ENCODE measurements at regions not wholly inside any gene's neighbourhood (a gene's known extent, or its start where the extent isn't known, plus 50 kb on each side); places are given as distances from the start of the nearest gene placed in this dataset.

DNA sequence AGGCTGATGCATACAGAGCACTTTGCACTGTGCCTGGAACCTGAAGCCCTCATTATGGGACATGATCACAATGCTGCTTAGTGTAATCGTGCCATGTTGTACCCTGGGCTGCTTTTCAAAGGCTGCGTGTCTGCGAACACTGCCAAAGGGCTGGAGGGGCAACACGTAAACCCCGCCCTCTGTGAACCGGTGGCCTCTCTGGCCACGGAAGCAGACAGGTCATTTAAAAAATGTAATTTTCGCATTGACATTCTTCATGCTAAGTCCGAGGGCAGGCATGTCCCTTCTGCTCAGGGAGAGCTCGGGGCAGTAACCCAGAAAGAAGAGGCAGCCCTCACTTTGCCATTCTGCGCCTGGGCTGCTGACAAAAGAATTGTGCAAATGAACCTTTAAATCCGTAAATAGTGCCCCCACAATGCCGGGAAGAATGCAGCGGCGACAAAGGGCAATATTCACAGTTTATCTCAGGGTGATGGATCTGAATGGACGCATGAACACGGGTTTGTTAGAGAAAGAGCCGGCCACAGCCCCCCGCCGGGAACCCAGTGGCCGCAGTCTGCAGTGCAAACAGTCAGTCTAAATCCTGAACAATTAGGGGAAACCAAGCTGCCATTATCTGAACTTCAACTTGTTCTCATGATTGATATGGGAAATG is 226.1 kb downstream of the MYCN start:
- no peak for DNase-seq

GRCh38 chr2:16165518-16166326 is 225.4 kb downstream of the MYCN start:
- no peak for DNase-seq

- DNase-seq: no peak
Observed at GRCh38 chr2:16162491-16163040, 222.2 kb downstream of the MYCN start.

- DNase-seq: no peak
Observed at GRCh38 chr2:16161768-16162490, 221.6 kb downstream of the MYCN start.

DNA sequence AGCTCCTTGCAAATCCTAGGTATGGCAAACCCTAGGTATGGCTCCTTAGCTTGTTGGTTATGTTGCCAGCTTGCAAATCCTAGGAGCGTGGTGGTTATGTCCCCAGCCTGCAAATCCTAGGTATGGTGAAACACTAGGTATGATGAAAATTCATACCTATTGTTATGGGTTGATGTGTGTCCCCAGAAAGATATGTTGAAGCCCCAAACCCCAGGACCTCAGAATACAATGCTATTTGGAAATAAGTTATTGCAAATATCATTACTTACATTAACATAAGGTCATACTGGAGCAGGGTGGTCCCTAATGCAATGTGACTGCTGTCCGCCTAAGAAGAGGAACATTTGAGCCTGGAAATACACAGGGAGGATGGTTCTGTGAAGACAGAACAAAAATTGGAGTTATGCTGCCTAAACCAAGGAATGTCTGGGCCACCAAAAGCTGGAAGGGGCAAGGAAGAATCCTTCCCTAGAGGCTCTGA is 220.8 kb downstream of the MYCN start:
- no peak for DNase-seq

DNA sequence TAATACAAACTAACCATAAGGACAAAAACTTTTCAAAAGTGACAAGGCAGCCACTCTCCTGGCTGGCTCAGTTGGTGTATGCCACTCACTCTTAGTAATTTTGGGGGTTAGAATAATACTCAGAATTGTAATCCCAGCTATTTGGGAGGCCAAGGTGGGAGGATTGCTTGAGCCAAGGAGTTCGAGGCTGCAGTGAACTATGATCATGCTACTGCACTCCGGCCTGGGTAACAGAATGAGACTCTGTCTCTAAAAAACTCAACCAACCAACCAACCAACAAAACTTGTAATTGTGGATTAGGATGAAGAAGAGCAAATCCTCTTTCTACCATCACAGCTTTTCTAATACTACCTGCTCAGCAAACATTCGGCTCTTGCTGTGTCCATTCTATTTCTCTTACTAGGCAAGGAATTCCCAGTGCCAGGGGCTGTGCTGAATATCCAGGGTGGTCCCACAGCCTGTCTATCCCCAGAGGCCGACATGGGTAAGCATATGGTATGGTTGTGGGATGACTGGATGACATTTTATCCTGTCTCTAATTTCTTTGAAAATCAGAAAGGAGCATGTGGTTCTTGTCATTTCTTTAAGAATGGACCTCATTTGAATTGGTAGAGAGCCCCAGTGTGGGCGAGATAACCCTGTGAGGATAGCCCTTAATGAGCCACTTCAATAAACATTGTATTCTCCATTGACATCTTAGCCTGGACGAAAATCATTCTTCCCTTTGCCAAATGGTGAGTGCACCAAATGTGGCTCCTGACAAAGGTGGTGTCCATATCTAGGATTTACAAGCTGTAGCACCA is 220.1 kb downstream of the MYCN start:
- no peak for DNase-seq

- no peak for DNase-seq
Observed at GRCh38 chr2:16156411-16156810, 216.1 kb downstream of the MYCN start.

DNA sequence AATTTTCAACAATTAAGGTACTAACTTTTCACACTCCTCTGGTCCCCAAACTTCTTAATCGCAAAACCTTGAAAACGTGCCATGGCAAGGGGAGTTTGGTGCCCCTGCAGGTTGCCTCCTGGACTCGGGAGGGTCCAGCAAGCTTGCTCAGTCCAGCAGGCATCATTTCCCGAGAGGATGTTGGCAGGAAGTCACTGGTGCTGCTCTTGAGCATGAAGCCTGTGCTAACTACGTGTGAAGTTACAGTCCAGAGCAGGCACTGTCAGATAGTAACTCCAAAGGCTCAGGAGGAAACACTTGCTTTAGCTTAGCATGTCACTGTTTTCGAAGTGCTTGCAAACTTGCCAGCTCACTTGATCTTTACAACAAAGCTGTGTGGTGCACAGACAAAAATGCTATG is 215.4 kb downstream of the MYCN start:
- no peak for DNase-seq

DNA sequence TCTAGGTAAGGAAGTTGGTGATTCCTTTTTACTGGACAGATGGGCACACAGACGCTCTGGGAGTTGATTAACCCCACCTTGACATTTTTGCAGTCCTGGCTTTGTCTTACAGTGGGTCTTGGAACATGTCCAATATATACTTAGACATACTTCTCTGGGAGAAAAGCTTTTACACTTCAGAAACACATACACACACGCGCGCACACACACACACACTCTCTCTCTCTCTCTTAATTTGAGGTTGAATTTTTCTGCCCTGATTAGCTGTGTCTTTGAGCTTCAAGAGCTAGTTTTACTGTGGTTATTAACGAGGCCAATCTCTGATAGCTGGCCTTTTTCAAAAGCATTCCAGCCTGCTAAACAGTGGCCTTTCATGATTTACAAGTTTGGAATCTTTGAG is 215.0 kb downstream of the MYCN start:
- no peak for DNase-seq

DNA sequence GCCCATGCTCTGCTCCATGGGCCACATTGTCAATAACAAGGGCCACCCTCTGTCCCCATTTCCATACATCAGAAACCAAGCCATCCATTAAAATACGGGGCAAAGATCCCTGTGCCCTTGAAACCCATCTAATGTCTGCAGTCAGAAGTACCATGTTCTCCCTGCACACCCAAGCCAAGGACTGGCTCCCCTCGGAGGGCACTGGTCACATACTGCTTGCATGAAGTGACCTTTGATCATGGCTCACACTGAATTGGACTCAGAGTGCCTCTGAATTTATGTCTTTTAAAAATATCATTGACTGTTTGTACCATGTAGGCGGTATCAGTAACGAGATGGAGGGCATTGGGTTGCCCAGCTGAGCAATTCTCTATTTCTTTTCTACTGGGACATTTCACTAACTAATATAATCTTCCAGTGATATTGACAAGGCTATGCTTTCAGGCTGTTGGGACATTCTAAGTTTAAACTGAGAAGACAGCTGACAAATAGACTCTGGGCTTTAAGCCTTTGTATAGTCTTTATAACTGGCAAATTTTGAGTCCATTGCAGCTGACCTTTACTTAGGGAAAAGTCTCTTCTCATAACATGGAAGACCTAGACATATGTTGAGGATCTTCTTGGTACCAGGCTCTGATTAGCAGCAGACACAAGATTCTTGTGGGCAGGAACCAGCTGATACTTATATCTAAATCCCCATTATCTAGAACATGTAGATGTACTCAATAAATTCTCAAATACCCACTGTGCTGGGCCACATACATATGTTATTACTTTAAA is 214.3 kb downstream of the MYCN start:
- DNase-seq: no peak

DNA sequence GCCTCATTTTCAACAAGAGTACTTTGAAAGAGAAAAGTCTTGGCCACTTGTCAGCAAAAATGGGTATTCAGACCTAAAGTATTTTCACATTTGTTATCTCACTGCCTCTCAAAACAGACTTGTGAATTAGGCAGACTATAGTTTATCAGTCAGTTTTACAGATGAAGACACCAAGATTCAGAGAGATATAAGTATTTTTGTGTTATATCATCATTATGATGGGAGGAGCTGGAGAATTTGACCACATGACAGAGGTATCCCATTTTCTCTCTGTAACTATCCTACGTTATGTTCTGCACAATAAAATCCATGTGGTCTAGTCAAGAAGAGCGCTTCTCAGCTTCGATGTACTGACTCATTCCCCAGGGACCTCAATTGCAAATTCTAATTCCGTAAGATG is 213.7 kb downstream of the MYCN start:
- no peak for DNase-seq

- no peak for DNase-seq
Observed at GRCh38 chr2:16153754-16154035, 213.3 kb downstream of the MYCN start.

- DNase-seq: no peak
Observed at GRCh38 chr2:16152928-16153753, 212.8 kb downstream of the MYCN start.

DNA sequence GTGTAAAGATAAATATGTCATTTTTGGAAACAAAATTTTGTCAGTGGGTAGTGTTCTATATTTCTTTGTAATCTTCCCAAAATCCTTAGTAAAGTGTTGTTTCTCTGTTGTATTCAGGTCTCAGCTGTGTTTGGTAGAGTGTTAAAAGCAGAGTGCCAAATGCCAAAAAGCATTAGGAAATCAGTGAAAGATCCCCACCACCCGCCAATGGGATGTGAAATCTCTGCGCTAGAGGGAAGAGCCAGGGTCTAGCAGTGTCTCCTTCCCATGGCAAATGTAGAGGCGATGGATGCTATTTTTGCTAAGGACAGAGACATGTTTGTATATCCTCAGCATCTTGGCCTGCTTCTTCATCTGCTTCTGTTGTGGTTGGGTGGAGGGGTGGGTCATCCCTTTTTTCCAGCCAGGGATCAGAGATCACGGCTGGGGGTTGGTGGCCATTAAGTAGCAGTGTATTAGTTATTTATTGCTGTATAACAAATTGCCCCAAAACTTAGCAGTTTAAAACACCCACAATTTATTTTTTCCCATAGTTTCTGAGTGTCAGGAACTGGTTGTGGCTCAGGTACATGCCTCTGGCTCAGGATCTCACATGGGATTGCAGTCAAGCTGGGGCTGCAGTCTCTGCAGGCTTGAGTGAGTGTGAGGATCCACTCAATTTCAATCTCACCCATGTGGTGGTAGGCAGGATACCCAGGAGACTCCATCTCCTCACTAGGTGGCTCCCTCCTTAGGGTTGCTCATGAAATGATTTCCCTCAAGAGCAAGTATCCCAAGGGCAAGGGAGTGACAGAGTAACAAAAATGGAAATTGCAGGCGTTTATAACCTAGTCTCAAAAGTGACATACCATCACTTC is 211.9 kb downstream of the MYCN start:
- no peak for DNase-seq

DNA sequence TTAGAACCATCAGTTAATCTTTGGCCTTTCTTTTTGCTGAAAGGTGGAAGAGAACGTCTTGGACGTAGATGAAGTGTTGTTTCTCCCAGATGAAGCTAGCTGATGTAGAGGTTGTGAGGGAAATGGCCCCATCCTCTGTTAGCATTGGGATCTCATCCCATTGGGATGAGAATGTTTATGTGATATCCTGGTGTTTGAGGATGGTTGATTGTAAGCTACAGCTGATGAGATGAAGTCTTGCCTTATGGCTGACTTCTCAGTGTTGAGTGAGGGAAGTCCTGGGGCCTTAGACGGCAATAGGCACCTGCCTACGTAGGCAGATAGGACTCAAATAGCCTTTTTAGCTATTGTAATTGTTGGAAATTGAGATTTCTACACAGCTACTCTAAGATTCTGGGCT is 211.3 kb downstream of the MYCN start:
- DNase-seq: no peak

DNA sequence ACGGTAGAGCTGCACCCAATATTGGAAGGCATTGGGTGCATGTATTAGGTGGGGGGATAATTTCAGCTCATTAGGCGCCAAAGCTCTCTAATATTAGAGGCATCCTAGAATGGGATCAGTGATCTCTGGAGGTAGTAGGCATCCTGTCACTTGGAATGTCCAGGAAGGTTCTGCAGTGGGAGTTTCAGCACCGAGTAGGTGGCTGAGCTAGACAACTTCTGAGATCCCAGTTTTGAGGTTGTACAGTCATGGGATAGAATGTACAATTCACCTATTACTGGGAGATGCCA is 210.9 kb downstream of the MYCN start:
- DNase-seq: no peak

DNA sequence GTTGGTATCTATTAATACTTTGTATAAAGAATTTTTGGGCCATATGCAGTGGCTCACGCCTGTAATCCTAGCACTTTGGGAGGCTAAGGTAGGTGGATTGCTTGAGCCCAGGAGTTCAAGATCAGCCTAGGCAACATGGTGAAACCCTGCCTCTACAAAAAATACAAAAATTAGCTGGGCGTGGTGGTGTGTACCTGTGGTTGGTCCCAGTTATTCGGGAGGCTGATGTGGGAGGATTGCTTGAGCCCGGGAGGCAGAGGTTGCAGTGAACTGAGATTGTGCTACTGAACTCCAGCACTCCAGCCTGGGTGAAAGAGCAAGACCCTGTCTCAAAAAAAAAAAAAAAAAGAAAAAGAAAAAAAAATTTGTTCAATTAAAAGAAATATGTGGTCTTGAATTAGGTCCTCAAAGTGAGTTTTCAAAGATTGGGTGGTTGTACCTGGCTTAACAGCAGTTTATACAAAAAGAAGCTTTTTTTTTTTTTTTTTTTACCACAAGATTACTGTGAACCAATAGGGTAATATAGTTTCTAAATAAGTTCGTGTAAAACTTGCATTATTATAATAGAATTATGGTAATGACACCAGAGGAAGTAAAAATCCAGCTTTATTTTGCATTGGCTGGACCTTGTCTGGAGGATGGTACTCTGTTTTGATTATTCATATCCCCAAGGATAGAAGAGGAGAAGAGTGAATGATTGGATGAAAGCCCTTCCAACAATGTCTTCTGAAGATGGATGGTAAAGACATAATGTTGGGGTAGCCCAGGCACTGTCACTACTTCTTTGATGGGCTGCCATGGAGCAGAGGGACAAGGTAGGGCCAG is 210.3 kb downstream of the MYCN start:
- no peak for DNase-seq

DNA sequence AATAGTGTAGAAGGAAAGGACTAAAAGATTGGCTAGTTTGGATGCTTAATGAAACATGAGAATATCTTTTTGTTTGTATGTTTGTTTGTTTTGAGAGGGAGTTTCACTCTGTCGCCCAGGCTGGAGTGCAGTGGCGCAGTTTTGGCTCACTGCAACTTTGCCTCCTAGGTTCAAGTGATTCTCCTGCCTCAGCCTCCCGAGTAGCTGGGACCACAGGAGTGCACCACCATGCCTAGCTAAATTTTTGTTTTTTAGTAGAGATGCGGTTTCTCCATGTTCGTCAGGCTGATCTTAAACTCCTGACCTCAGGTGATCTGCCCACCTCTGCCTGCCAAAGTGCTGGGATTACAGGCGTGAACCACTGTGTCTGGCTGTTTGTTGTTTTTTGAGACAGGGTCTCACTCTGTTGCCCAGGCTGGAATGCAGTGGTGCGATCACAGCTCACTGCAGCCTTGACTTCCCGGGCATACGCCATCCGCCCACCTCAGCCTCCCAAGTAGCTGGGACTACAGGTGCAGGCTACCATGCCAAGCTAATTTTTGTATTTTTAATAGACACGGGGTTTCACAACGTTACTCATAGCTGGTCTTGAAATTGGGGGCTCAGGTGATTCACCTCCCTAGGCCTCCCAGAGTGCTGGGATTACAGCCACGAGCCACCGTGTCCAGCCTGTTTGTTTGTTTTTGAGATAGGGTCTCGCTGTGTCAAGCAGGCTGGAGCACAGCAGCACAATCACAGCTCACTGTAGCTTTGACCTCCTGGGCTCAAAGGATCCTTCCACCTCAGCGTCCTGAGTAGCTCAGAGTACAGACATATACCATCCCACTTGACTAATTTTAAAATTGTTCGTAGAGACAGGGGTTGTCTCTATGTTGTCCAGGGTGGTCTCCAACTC is 209.2 kb downstream of the MYCN start:
- DNase-seq: no peak

Measured in hindlimb muscle (tissue), 1 donor.